HepG2 (cell line): ENCODE measurements at regions not wholly inside any gene's neighbourhood (a gene's known extent, or its start where the extent isn't known, plus 50 kb on each side); places are given as distances from the start of the nearest gene placed in this dataset.

Experiments
- CEBPG ChIP-seq: IDR thresholded peaks from 2 replicates; pipeline ENCODE4 v1.6.1; 2016
- FLYWCH1 ChIP-seq: sonication (generic); formaldehyde crosslinking; IDR thresholded peaks from 2 replicates; pipeline ENCODE4 v1.8.1; 2023; ENCODE audit warnings: mild to moderate bottlenecking, missing genetic modification reagents
- GRHL1 ChIP-seq: sonication (generic); formaldehyde crosslinking; conservative IDR thresholded peaks from 2 replicates; pipeline ENCODE4 v1.8.0; 2022; ENCODE audit warnings: missing genetic modification reagents
- GTF3A ChIP-seq: sonication (generic); formaldehyde crosslinking; conservative IDR thresholded peaks from 2 replicates; pipeline ENCODE4 v1.4.0; 2020; ENCODE audit warnings: mild to moderate bottlenecking, missing genetic modification reagents
- KLF6 ChIP-seq: IDR thresholded peaks from 2 replicates; pipeline ENCODE4 v1.8.0; 2016; ENCODE audit warnings: missing biosample characterization, missing genetic modification reagents
- MAFG ChIP-seq: sonication (generic); formaldehyde crosslinking; IDR thresholded peaks from 2 replicates; pipeline ENCODE4 v1.5.1; 2020; ENCODE audit warnings: mild to moderate bottlenecking, missing genetic modification reagents
- ZFX ChIP-seq: sonication (generic); formaldehyde crosslinking; IDR thresholded peaks from 2 replicates; pipeline ENCODE4 v1.4.0; 2020; ENCODE audit warnings: mild to moderate bottlenecking, low read depth, missing genetic modification reagents, moderate library complexity
- ZNF556 ChIP-seq: sonication (generic); formaldehyde crosslinking; IDR thresholded peaks from 2 replicates; pipeline ENCODE4 v1.4.0; 2020; ENCODE audit warnings: mild to moderate bottlenecking, missing genetic modification reagents, borderline replicate concordance
- ZSCAN20 ChIP-seq: sonication (generic); formaldehyde crosslinking; IDR thresholded peaks from 2 replicates; pipeline ENCODE4 v1.4.0; 2020; ENCODE audit warnings: missing genetic modification reagents, mild to moderate bottlenecking, borderline replicate concordance
- ZSCAN22 ChIP-seq: sonication (generic); formaldehyde crosslinking; IDR thresholded peaks from 2 replicates; pipeline ENCODE4 v1.4.0; 2020; ENCODE audit warnings: mild to moderate bottlenecking, missing genetic modification reagents
- TF ChIP-seq, protein P1 (sequence below): sonication (generic); formaldehyde crosslinking; IDR thresholded peaks from 2 replicates; pipeline ENCODE4 v1.4.0; 2020; ENCODE audit warnings: mild to moderate bottlenecking, missing genetic modification reagents
- TF ChIP-seq, protein P2 (sequence below): sonication (generic); formaldehyde crosslinking; IDR thresholded peaks from 2 replicates; pipeline ENCODE4 v1.4.0; 2020; ENCODE audit warnings: mild to moderate bottlenecking, low read depth, missing genetic modification reagents
- TF ChIP-seq, protein P3 (sequence below): sonication (generic); formaldehyde crosslinking; IDR thresholded peaks from 2 replicates; pipeline ENCODE4 v1.4.0; 2020; ENCODE audit warnings: missing genetic modification reagents, borderline replicate concordance

DNA sequence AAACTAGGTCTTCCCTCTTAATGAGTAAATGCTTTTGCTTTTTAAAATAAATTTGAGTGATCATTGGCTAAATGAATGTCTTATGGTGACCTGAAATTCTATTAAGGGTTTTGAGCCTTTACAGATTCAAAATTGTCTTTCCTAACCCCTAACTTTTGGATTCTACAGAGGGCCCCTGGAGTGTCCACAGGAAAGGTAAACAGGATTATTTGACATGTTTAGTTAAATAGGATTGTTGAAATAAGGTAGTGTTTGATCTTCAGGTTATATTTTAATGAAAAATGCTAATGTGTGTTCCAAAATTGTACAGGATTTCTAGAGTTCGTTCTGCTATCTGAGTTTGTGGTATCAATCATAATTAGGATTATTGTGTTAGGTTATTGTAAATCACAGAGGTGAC, 55.9 kb upstream of the GJB6 start (continued):
- TF ChIP-seq, protein P1, sequence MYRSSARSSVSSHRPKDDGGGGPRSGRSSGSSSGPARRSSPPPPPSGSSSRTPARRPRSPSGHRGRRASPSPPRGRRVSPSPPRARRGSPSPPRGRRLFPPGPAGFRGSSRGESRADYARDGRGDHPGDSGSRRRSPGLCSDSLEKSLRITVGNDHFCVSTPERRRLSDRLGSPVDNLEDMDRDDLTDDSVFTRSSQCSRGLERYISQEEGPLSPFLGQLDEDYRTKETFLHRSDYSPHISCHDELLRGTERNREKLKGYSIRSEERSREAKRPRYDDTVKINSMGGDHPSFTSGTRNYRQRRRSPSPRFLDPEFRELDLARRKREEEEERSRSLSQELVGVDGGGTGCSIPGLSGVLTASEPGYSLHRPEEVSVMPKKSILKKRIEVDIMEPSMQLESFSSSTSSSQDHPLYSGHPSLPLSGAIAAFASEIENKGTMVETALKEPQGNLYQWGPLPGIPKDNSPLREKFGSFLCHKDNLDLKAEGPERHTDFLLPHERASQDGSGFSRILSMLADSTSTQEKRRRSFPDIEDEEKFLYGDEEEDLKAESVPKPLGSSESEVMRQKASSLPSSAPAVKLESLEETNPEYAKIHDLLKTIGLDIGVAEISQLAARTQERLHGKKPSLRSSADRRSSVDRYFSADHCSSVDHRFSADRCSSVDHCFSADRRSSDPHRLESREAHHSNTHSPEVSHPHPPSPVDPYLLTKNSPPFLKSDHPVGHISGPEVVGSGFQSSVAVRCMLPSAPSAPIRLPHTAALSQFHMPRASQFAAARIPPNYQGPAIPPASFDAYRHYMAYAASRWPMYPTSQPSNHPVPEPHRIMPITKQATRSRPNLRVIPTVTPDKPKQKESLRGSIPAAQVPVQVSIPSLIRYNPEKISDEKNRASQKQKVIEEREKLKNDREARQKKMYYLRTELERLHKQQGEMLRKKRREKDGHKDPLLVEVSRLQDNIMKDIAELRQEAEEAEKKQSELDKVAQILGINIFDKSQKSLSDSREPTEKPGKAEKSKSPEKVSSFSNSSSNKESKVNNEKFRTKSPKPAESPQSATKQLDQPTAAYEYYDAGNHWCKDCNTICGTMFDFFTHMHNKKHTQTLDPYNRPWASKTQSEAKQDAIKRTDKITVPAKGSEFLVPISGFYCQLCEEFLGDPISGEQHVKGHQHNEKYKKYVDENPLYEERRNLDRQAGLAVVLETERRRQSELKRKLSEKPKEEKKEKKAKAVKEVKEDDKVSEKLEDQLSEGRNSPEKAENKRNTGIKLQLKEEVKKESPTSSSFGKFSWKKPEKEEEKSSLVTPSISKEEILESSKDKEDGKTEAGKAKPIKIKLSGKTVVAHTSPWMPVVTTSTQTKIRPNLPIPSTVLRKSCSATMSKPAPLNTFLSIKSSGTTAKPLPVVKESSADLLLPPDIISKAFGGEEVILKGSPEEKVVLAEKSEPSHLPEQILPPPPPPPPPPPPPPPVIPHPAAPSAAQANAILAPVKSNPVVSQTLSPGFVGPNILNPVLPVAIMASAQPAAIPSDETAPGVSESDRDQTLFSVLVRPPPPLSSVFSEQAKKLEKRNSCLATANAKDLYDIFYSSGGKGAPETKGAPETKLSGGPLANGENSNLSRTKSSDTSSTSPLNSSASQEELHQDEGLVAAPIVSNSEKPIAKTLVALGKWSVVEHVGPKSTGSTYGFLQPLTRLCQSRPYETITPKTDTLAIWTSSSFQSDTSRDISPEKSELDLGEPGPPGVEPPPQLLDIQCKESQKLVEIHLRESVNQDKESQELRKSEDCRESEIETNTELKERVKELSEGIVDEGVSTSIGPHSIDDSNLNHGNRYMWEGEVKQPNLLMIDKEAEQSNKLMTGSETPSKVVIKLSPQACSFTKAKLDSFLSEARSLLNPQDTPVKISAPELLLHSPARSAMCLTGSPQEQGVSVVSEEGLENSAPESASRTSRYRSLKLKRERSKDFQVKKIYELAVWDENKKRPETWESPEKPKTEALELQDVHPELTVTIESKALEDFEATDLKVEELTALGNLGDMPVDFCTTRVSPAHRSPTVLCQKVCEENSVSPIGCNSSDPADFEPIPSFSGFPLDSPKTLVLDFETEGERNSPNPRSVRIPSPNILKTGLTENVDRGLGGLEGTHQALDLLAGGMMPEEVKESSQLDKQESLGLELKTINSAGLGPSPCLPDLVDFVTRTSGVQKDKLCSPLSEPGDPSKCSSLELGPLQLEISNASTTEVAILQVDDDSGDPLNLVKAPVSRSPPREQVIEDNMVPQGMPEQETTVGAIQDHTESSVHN (CRISPR knock-in tag) = no peak
- no peak for TF ChIP-seq ZSCAN22 (CRISPR knock-in tag)
- no peak for TF ChIP-seq ZNF556 (CRISPR knock-in tag)
- TF ChIP-seq FLYWCH1 (CRISPR knock-in tag) = no peak
- no peak for TF ChIP-seq GRHL1 (CRISPR knock-in tag)
- no peak for TF ChIP-seq ZFX
- TF ChIP-seq, protein P2, sequence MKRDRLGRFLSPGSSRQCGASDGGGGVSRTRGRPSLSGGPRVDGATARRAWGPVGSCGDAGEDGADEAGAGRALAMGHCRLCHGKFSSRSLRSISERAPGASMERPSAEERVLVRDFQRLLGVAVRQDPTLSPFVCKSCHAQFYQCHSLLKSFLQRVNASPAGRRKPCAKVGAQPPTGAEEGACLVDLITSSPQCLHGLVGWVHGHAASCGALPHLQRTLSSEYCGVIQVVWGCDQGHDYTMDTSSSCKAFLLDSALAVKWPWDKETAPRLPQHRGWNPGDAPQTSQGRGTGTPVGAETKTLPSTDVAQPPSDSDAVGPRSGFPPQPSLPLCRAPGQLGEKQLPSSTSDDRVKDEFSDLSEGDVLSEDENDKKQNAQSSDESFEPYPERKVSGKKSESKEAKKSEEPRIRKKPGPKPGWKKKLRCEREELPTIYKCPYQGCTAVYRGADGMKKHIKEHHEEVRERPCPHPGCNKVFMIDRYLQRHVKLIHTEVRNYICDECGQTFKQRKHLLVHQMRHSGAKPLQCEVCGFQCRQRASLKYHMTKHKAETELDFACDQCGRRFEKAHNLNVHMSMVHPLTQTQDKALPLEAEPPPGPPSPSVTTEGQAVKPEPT (CRISPR knock-in tag) = no peak
- TF ChIP-seq ZSCAN20 (CRISPR knock-in tag) = no peak
- TF ChIP-seq CEBPG (CRISPR knock-in tag) = no peak
- no peak for TF ChIP-seq KLF6 (CRISPR knock-in tag)
- TF ChIP-seq, protein P3, sequence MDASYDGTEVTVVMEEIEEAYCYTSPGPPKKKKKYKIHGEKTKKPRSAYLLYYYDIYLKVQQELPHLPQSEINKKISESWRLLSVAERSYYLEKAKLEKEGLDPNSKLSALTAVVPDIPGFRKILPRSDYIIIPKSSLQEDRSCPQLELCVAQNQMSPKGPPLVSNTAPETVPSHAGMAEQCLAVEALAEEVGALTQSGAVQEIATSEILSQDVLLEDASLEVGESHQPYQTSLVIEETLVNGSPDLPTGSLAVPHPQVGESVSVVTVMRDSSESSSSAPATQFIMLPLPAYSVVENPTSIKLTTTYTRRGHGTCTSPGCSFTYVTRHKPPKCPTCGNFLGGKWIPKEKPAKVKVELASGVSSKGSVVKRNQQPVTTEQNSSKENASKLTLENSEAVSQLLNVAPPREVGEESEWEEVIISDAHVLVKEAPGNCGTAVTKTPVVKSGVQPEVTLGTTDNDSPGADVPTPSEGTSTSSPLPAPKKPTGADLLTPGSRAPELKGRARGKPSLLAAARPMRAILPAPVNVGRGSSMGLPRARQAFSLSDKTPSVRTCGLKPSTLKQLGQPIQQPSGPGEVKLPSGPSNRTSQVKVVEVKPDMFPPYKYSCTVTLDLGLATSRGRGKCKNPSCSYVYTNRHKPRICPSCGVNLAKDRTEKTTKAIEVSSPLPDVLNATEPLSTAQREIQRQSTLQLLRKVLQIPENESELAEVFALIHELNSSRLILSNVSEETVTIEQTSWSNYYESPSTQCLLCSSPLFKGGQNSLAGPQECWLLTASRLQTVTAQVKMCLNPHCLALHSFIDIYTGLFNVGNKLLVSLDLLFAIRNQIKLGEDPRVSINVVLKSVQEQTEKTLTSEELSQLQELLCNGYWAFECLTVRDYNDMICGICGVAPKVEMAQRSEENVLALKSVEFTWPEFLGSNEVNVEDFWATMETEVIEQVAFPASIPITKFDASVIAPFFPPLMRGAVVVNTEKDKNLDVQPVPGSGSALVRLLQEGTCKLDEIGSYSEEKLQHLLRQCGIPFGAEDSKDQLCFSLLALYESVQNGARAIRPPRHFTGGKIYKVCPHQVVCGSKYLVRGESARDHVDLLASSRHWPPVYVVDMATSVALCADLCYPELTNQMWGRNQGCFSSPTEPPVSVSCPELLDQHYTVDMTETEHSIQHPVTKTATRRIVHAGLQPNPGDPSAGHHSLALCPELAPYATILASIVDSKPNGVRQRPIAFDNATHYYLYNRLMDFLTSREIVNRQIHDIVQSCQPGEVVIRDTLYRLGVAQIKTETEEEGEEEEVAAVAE = no peak
- no peak for TF ChIP-seq GTF3A (CRISPR knock-in tag)
- no peak for TF ChIP-seq MAFG (CRISPR knock-in tag)
